Panc1 (cell line): ENCODE measurements at regions not wholly inside any gene's neighbourhood (a gene's known extent, or its start where the extent isn't known, plus 50 kb on each side); places are given as distances from the start of the nearest gene placed in this dataset.

Experiments
- ATAC-seq: fragments of 200-7000 bp; cut with Tn5 transposase; 2 replicates; pipeline ENCODE4 v1.9.1; 2020; ENCODE audit warnings: mild to moderate bottlenecking, moderate library complexity
- BruUV-seq: library from RNA; stranded (reverse); fragments of 400-500 nt; replicated peaks from 2 replicates; lab custom pipeline; 2021; lab: Mats Ljungman, UMichigan
- CTCF ChIA-PET: fragments of 300-600 bp; sonication (Branson Sonifier 250); formaldehyde crosslinking; loops from one replicate; lab custom pipeline; 2022; ENCODE audit warnings: antibody characterized with exemption; lab: Charles Lee
- POLR2A ChIA-PET: fragments of 300-600 bp; sonication (Branson Sonifier 250); formaldehyde crosslinking; loops from one replicate; lab custom pipeline; 2022; ENCODE audit warnings: antibody characterized with exemption; lab: Charles Lee
- DNase-seq: peaks from one replicate; pipeline ENCODE4 v3.0.0-alpha.2; 2010; ENCODE audit warnings: low read depth, low spot score
- H3K27ac ChIP-seq: 2 replicates; pipeline ENCODE4 v1.5.1; 2011; ENCODE audit warnings: mild to moderate bottlenecking, low read length, inconsistent platforms
- H3K27me3 ChIP-seq: fragments of 200-500 bp; sonication (Bioruptor generic); 2 replicates; pipeline ENCODE4 v1.6.0; 2014; ENCODE audit warnings: low read length, inconsistent platforms; ENCODE audit not compliant: control insufficient read depth, insufficient read depth
- H3K36me3 ChIP-seq: fragments of 200-500 bp; sonication (Bioruptor generic); 2 replicates; pipeline ENCODE4 v1.5.1; 2014; ENCODE audit warnings: inconsistent platforms, mild to moderate bottlenecking, low read length, moderate library complexity; ENCODE audit not compliant: control insufficient read depth, insufficient read depth
- H3K4me1 ChIP-seq: 2 replicates; pipeline ENCODE4 v1.5.1; 2011; ENCODE audit warnings: inconsistent platforms, mild to moderate bottlenecking, low read length, moderate library complexity; ENCODE audit not compliant: control insufficient read depth, insufficient read depth
- H3K4me3 ChIP-seq, 2 experiments: 2 replicates each; pipeline ENCODE4 v1.5.1; 2011 to 2012; ENCODE audit warnings: low read depth in 2 of 2, low read length in 2 of 2, mild to moderate bottlenecking in 2 of 2, inconsistent platforms in 1 of 2, moderate library complexity in 1 of 2
- H3K9me3 ChIP-seq: fragments of 200-500 bp; sonication (Bioruptor generic); 2 replicates; pipeline ENCODE4 v1.5.1; 2014; ENCODE audit warnings: low read depth, mild to moderate bottlenecking, inconsistent platforms, low read length, moderate library complexity; ENCODE audit not compliant: control insufficient read depth, insufficient read depth
- POLR2AphosphoS5 ChIP-seq: IDR thresholded peaks from 2 replicates; pipeline ENCODE4 v1.6.1; 2012; ENCODE audit warnings: mild to moderate bottlenecking, low read depth, low read length, moderate library complexity
- SIN3A ChIP-seq: IDR thresholded peaks from 2 replicates; pipeline ENCODE4 v1.6.1; 2012; ENCODE audit warnings: low read depth, mild to moderate bottlenecking, low read length, moderate library complexity, borderline replicate concordance; ENCODE audit not compliant: insufficient read depth
- TCF7L2 ChIP-seq: IDR thresholded peaks from 2 replicates; pipeline ENCODE4 v1.6.1; 2011; ENCODE audit warnings: mild to moderate bottlenecking, low read depth, low read length, inconsistent platforms
- in situ Hi-C: cut with HindIII; loops from 2 replicates; pipeline ENCODE4 v1.10.0; 2016; ENCODE audit warnings: low sequenced_read_pairs, low pct_unique_long_range_greater_than_20kb
- intact Hi-C: fragments of 100-400 bp; cut with micrococcal nuclease; formaldehyde crosslinking; loops from one replicate; pipeline ENCODE4 v1.10.0; 2022; ENCODE audit not compliant: unreplicated experiment
- TF ChIP-seq, protein P1 (sequence below): fragments of 450-650 bp; IDR thresholded peaks from 2 replicates; pipeline ENCODE4 v1.5.1; 2017; ENCODE audit warnings: mild to moderate bottlenecking
- TF ChIP-seq, protein P2 (sequence below), 2 experiments: IDR thresholded peaks; 2 replicates each; pipeline ENCODE4 v1.6.1; 2011 to 2012; ENCODE audit warnings: low read depth in 2 of 2, control low read depth in 1 of 2, low read length in 1 of 2, mild to moderate bottlenecking in 1 of 2, moderate library complexity in 1 of 2; ENCODE audit not compliant: insufficient read depth in 1 of 2

DNA sequence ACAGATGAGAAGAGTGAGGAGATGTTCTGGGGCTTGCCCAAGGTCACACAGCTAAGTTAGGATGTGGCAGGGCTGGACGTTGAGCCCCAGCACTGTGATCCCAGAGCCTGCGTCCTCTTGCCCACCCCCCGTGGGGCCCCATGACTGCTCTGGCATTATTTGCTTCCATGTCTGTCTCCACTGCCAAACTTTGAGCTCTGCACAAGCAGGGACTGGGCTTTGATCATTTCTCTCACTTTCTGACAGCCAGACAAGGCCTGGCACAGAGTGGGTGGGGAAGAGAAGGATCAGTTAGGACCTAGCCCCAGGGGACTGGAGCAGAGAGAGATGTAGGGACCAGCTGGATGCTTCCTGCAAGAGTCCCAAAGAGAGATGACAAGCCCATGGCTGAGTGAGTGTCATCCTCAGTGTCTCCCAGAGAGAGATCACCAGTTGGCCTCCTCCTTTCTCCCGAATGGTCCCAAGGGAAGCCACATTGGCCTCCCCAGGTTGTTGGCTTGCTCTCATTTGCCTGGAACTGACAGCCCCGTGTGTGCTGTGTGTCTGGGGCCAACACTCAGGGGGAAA lies 126.7 kb upstream of the PWP1 start:
- Histone ChIP-seq H3K27me3 (peaks cover 7% of the 10 kb centered on the region), H3K27ac (no peak overlapping the region), H3K9me3 (no peaks in the 10 kb centered on the region), H3K36me3 (no peaks in the 10 kb centered on the region), H3K4me1 (no peaks in the 10 kb centered on the region), H3K4me3 (no peak overlapping the region)
- TF ChIP-seq, protein P1, sequence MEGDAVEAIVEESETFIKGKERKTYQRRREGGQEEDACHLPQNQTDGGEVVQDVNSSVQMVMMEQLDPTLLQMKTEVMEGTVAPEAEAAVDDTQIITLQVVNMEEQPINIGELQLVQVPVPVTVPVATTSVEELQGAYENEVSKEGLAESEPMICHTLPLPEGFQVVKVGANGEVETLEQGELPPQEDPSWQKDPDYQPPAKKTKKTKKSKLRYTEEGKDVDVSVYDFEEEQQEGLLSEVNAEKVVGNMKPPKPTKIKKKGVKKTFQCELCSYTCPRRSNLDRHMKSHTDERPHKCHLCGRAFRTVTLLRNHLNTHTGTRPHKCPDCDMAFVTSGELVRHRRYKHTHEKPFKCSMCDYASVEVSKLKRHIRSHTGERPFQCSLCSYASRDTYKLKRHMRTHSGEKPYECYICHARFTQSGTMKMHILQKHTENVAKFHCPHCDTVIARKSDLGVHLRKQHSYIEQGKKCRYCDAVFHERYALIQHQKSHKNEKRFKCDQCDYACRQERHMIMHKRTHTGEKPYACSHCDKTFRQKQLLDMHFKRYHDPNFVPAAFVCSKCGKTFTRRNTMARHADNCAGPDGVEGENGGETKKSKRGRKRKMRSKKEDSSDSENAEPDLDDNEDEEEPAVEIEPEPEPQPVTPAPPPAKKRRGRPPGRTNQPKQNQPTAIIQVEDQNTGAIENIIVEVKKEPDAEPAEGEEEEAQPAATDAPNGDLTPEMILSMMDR: no peak
- TF ChIP-seq POLR2AphosphoS5 (no peak), TCF7L2 (no peak), SIN3A (no peak)
- TF ChIP-seq, protein P2, sequence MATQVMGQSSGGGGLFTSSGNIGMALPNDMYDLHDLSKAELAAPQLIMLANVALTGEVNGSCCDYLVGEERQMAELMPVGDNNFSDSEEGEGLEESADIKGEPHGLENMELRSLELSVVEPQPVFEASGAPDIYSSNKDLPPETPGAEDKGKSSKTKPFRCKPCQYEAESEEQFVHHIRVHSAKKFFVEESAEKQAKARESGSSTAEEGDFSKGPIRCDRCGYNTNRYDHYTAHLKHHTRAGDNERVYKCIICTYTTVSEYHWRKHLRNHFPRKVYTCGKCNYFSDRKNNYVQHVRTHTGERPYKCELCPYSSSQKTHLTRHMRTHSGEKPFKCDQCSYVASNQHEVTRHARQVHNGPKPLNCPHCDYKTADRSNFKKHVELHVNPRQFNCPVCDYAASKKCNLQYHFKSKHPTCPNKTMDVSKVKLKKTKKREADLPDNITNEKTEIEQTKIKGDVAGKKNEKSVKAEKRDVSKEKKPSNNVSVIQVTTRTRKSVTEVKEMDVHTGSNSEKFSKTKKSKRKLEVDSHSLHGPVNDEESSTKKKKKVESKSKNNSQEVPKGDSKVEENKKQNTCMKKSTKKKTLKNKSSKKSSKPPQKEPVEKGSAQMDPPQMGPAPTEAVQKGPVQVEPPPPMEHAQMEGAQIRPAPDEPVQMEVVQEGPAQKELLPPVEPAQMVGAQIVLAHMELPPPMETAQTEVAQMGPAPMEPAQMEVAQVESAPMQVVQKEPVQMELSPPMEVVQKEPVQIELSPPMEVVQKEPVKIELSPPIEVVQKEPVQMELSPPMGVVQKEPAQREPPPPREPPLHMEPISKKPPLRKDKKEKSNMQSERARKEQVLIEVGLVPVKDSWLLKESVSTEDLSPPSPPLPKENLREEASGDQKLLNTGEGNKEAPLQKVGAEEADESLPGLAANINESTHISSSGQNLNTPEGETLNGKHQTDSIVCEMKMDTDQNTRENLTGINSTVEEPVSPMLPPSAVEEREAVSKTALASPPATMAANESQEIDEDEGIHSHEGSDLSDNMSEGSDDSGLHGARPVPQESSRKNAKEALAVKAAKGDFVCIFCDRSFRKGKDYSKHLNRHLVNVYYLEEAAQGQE (IDR thresholded peaks at IDR 0.05; ENCODE audit: insufficient read depth in 1 of 2, low read depth in 2 of 2, low read length in 1 of 2): no peak
- BruUV-seq: no TSS peak
- in situ Hi-C loops: no loop called here
- DNase-seq (no peak), ATAC-seq (no peak)
- ChIA-PET CTCF (interaction anchor here (0.5 kb wide), 1 partner anchor 45 kb away, joined by 3 read pairs; no protein-coding TSS in a partner anchor), POLR2A (no interaction called here)
- intact Hi-C loops: no loop called here

DNA sequence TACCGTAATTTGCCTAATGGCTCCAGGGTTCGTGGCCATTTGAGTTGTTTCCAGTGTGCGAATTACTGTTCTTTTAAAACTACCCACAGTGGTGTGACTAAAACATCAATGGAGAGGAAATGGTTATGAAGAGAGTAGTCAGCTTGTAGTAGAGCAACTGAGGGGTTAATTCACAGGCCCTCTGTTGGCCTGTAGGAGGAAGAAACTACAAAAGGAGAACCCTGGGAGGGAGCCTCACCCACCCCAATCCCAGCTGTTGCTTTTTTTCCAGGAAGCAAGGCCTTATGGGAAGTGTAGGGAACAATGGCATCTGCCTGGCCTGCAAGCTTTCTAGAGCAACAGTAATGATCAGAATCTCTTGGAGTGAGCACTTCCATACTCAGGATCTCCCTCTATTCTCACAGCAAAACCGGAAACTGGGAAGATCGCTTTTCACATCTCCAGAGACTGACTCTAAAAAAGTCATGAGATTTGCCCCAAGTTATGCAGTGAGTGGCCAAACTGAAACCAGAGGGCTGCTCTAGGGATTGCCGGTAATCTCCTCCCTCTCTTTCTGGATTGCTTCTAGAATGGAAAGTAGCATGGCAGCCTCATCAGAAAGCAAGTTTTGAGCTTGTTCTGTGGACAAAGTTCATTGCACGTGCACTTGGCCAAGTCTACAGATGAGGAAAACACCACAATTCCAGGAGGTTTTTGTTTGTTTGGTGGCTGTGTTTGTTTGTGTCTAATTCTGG lies 125.3 kb upstream of the PWP1 start:
- ATAC-seq: no peak
- BruUV-seq: no TSS peak
- H3K36me3 ChIP-seq: no peaks in the 10 kb centered on the region
- no peak overlapping the region for H3K27ac ChIP-seq
- in situ Hi-C loops: no loop called here
- ChIA-PET CTCF (no interaction called here), POLR2A (no interaction called here)
- TF ChIP-seq TCF7L2: no peak
- TF ChIP-seq, protein P1: no peak
- no peak for TF ChIP-seq SIN3A
- TF ChIP-seq, protein P2 (IDR thresholded peaks at IDR 0.05; ENCODE audit: insufficient read depth in 1 of 2, low read depth in 2 of 2, low read length in 1 of 2): no peak
- TF ChIP-seq POLR2AphosphoS5: no peak
- intact Hi-C loops: no loop called here
- peaks cover 9% of the 10 kb centered on the region for H3K27me3 ChIP-seq
- no peaks in the 10 kb centered on the region for H3K4me1 ChIP-seq
- no peak for DNase-seq
- no peak overlapping the region for H3K4me3 ChIP-seq
- no peaks in the 10 kb centered on the region for H3K9me3 ChIP-seq
